HG02885 (cell line): ENCODE measurements at regions not wholly inside any gene's neighbourhood (a gene's known extent, or its start where the extent isn't known, plus 50 kb on each side); places are given as distances from the start of the nearest gene placed in this dataset.

Experiments
- ATAC-seq: cut with Tn5 transposase; IDR thresholded peaks from one replicate; pipeline ENCODE4 v1.9.1; 2021; ENCODE audit warnings: mild to moderate bottlenecking; ENCODE audit not compliant: unreplicated experiment, poor library complexity

- no peak for ATAC-seq
Measured at GRCh38 chr14:51535443-51536044, 116.2 kb upstream of the FRMD6 start.

GRCh38 chr14:51538973-51539372, 112.7 kb upstream of the FRMD6 start:
- ATAC-seq: no peak

- ATAC-seq: no peak
Measured at GRCh38 chr14:51539571-51540037, 112.1 kb upstream of the FRMD6 start.

GRCh38 chr14:51540364-51540763, 111.3 kb upstream of the FRMD6 start:
- ATAC-seq: no peak

- no peak for ATAC-seq
Measured at GRCh38 chr14:51544471-51544870, 107.2 kb upstream of the FRMD6 start.

GRCh38 chr14:51544901-51545300, 106.8 kb upstream of the FRMD6 start:
- no peak for ATAC-seq

GRCh38 chr14:51545396-51545795, 106.3 kb upstream of the FRMD6 start:
- ATAC-seq: no peak

- ATAC-seq: no peak
Measured at GRCh38 chr14:51546099-51546498, 105.6 kb upstream of the FRMD6 start.

- no peak for ATAC-seq
Measured at GRCh38 chr14:51546603-51547258, 105.0 kb upstream of the FRMD6 start.

- ATAC-seq: no peak
Measured at GRCh38 chr14:51547260-51547659, 104.5 kb upstream of the FRMD6 start.

- no peak for ATAC-seq
Measured at GRCh38 chr14:51547701-51548100, 104.0 kb upstream of the FRMD6 start.

- ATAC-seq: no peak
Measured at GRCh38 chr14:51548187-51548586, 103.5 kb upstream of the FRMD6 start.

- ATAC-seq: no peak
Measured at GRCh38 chr14:51550636-51551035, 101.1 kb upstream of the FRMD6 start.

GRCh38 chr14:51552275-51552674, 99.4 kb upstream of the FRMD6 start:
- no peak for ATAC-seq

- ATAC-seq: no peak
Measured at GRCh38 chr14:51552768-51553404, 98.8 kb upstream of the FRMD6 start.

GRCh38 chr14:51554339-51554920, 97.3 kb upstream of the FRMD6 start:
- ATAC-seq: no peak

GRCh38 chr14:51554953-51555352, 96.8 kb upstream of the FRMD6 start:
- no peak for ATAC-seq

- ATAC-seq: no peak
Measured at GRCh38 chr14:51561141-51561540, 90.6 kb upstream of the FRMD6 start.

GRCh38 chr14:51562816-51563215, 88.9 kb upstream of the FRMD6 start:
- ATAC-seq: no peak

- ATAC-seq: no peak
Measured at GRCh38 chr14:51563560-51563959, 88.2 kb upstream of the FRMD6 start.

GRCh38 chr14:51564460-51564859, 87.2 kb upstream of the FRMD6 start:
- no peak for ATAC-seq
